ENCODE measurements at regions not wholly inside any gene's neighbourhood (a gene's known extent, or its start where the extent isn't known, plus 50 kb on each side); places are given as distances from the start of the nearest gene placed in this dataset.
"Not testable (repeated sequence)": the region's sequence is repeated elsewhere in the genome, so short reads cannot be mapped to it uniquely, and the experiment has no call there.

- no peak for FAIRE-seq
Observed at GRCh38 chr2:52423111-52423510, 1344.5 kb upstream of the CHAC2 start.

GRCh38 chr2:52416340-52416739 lies 1351.3 kb upstream of the CHAC2 start:
- FAIRE-seq: peak; percentile 53

- no peak for FAIRE-seq
Observed at GRCh38 chr2:52414561-52415295, 1352.9 kb upstream of the CHAC2 start.

DNA sequence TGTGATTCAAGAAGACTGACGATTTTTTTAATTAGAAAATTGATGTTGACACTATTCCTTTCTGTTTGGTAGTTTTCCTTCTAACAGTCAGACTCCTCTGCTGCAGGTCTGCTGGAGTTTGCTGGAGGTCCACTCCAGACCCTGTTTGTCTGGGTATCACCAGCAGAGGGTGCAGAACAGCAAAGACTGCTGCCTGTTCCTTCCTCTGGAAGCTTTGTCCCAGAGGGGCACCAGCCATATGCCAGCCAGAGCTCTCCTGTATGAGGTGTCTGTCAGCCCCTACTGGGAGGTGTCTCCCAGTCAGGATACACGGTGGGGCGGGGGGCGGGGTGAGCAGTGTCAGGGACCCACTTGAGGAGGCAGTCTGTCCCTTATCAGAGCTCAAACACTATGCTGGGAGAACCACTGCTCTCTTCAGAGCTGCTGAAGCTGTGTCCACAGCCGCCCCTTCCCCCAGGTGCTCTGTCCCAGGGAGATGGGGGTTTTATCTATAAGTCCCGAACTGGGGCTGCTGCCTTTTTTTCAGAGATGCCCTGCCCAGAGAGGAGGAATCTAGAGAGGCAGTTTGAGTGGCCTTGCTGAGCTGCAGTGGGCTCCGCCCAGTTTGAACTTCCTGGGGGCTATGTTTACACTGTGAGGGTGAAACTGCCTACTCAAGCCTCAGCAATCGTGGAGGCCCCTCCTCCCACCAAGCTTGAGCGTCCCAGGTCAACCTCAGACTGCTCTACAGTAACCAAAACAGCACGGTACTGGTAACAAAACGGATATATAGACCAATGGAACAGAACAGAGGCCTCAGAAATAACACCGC lies 1358.1 kb upstream of the CHAC2 start:
- FAIRE-seq: not testable (repeated sequence)

DNA sequence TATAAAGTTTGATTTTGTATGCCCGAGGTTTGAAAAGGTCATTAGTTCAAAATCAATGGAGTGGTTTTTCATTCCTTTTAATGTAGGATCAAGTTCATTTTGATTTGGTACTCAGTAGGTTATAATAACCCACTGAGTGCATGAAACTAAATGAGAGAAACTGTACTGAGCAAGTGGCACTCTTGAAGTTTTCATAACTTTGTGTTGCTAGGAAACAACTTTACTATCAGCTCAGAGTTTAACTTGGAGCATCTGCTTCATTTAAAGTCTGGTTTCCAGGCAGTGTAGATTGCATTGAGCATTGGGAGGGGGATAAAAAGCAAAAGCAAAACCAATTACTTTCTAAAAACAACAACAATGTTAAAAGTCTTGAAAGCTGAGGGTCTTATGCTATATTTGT lies 1361.6 kb upstream of the CHAC2 start:
- no peak for FAIRE-seq

- no peak for FAIRE-seq
Observed at GRCh38 chr2:52404866-52405265, 1362.7 kb upstream of the CHAC2 start.

DNA sequence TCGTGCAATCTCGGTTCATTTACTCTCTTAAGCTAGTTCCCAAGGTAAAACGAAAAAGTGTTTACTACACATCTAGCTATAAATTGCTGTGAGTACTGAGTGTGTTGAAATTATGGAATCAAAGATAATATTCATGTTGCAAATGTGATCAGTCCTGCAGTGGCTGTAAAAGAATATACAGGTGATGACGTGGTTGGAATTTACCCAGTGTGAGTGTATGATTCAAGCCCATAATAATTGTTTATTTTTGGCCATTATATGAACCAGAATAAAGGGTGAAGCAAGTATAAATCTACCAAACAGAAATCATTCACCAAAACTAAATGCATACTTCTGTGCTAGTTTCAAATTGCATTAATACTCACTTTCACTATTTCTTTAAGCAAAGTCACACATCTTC lies 1363.6 kb upstream of the CHAC2 start:
- FAIRE-seq: no peak

GRCh38 chr2:52402128-52402527 lies 1365.5 kb upstream of the CHAC2 start:
- FAIRE-seq: no peak

GRCh38 chr2:52396836-52397235 lies 1364.9 kb upstream of the NRXN1 start:
- no peak for FAIRE-seq

DNA sequence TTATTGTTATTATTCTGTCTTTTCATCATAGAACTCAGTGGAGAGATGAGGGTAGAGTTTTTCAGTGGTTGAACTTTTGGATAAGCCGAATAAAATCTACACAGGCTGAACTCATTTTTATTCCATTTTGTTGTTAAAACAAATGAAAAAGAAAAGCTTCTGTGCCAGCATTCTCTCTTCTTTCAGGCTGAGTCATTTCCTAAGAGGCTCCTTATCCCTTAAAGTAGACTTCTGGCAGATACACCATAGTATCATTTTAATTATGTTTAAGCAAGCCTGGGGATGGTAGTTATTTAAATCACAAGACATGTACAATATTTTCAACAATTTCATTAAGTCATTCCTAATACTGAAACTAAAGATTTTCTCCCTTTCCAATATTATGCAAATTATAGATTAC lies 1364.0 kb upstream of the NRXN1 start:
- FAIRE-seq: no peak

DNA sequence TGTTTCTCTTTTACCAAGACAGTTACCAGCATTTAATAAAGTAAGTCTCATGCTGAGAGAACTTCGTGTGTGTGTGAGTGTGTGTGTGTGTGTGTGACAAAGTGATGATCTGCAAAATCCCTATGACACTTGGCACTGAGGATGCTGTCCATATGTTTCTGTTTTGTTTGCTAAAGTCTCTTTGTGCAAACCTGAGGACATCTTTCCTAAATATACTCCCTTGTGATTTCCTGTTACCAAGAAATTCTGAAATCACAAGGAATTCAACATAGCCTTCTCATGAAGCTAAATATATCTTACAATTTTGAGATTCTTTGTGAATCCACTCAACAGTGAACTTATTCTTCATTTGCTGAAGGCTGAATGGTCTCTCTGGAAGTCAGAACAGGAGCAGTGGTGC lies 1359.7 kb upstream of the NRXN1 start:
- no peak for FAIRE-seq

DNA sequence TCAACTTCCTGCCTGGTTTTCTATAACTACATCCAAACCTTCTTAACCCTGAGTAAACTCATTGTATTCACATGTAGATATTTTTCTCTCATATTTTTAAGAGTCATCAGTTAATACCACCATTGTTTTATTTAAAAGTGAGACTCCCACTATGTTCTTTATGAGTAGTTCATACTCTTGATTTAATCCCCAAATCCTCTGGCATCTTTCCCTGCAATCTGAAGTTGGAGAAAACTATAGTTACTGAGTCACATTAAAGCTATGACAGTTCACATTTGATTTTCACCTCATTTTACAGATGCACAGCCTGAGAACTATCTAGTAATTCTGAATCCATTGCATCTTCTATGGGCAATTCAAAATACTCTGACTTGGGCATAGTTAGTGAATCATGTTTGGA lies 1358.7 kb upstream of the NRXN1 start:
- FAIRE-seq: no peak

GRCh38 chr2:52387937-52388590 lies 1356.1 kb upstream of the NRXN1 start:
- FAIRE-seq: no peak

GRCh38 chr2:52386433-52387030 lies 1354.6 kb upstream of the NRXN1 start:
- FAIRE-seq: no peak

DNA sequence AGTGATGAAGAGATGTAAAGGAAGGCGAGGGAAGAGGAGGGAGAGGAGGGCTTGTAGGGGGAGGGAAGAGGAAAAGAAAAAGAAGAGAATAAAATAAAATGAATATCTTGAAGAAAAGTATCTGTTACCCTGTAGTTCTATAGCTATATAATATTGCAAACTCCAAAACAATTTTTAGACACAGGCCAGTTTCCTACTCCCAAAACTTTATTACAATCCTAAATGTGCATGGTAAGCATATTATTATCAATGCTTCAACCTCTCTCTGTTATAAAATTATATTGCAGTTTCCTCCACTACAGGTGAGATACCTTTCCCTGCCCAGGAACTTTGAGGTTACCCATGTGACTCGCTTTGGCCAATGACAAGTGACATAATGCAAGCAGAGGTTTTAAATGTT lies 1351.6 kb upstream of the NRXN1 start:
- FAIRE-seq: no peak

- FAIRE-seq: no peak
Observed at GRCh38 chr2:52369178-52369577, 1337.2 kb upstream of the NRXN1 start.

- no peak for FAIRE-seq
Observed at GRCh38 chr2:52368141-52368540, 1336.2 kb upstream of the NRXN1 start.

DNA sequence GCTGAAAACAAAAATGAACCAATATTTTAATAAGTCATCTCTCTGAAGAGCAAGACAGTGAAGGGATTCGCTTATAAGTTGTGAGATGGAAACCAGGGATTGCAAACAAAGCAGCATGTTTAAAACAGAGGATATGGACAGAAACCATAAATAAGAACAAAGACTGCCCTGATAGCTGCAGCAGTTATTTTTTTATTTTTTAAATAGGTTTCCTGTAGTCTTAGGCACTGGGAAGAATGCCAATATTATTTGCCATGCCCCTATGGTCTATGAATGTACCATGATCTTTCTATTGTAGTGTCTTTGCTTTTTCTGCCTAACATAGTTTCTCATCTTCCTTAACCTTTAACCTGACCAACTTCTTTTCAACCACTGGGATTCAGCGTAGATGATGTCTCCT lies 1334.0 kb upstream of the NRXN1 start:
- no peak for FAIRE-seq

GRCh38 chr2:52356556-52356955 lies 1324.6 kb upstream of the NRXN1 start:
- no peak for FAIRE-seq

- no peak for FAIRE-seq
Observed at GRCh38 chr2:52347292-52347691, 1315.4 kb upstream of the NRXN1 start.

DNA sequence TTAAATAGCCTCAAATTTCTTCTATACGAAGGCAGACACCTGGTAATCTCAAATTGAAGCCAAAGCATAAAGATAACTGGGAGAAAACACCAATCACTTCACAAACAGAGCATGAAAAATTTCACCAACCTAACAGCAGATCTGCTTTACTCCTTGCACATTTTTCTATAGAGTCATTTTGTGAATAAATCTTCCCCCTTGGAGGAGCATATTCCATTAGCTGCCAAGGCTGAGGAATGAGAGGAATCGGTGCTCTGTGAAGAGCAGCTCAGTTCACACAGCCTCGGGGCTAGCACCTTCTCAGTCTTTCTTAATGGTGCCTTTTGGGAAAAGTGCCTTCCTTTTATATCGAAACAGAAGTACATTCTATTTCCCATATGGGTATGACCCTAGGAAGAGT lies 1313.7 kb upstream of the NRXN1 start:
- FAIRE-seq: no peak

DNA sequence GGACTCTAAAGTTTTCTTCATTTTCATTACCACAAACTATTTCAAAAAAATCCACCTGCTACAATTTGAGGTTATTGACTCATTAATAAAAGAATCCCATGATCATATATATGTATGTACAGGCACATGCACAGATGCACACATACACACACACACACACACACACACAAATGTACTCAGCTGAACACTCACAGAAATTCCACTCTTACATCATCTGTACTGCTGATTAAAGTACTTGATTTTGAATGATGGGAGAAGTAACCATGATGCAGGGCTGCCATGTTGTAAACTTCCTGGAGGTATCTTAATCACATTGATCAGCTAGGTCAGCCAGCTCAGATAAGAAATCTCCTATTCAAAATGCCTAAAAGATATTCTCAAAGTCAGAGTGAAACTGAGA lies 1313.2 kb upstream of the NRXN1 start:
- no peak for FAIRE-seq

DNA sequence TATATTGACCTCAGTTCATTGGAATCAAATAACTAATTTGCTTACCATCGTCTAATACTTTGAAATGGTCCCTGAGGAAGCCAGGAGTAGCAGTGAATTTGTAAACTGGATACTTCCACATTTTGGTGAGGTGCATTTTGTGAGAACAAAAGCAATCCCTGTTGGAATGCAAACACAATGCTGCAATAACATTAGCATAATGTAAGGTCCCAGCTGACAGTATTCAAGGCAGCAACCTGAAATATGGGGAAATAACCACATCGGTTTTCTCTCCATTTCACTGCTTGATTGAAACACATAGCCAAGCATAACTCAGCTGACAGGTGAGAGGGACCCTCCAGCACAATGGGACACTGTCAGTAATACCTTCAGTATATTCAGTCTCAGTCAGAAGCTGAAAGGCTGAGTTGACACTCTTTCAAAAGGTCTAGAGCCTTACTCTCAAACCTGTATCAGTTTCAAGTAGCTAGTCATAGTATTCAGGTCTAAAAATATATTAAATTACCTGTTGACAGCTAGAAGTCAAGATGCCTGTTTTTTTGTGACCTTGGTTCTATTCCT lies 1311.9 kb upstream of the NRXN1 start:
- FAIRE-seq: no peak

All from islet of Langerhans (tissue), 1 donor.